ENCODE measurements at regions not wholly inside any gene's neighbourhood (a gene's known extent, or its start where the extent isn't known, plus 50 kb on each side); places are given as distances from the start of the nearest gene placed in this dataset.
"Not testable (repeated sequence)": the region's sequence is repeated elsewhere in the genome, so short reads cannot be mapped to it uniquely, and the experiment has no call there.

GRCh38 chrX:41003506-41004270 lies 81.6 kb upstream of the USP9X start:
- H3K4me3 ChIP-seq (ENCODE audit: insufficient read depth, low read depth, low read length), result no peak overlapping the region
- no peaks in the 10 kb centered on the region for H3K36me3 ChIP-seq (replicated peaks; ENCODE audit: control insufficient read depth, insufficient read depth, low read length)
- DNase-seq, result no peak
- no peaks in the 10 kb centered on the region for H3K27me3 ChIP-seq (ENCODE audit: control insufficient read depth, insufficient read depth, low read length)

- H3K4me3 ChIP-seq (ENCODE audit: insufficient read depth, low read depth, low read length), result no peak overlapping the region
- no peaks in the 10 kb centered on the region for H3K36me3 ChIP-seq (replicated peaks; ENCODE audit: control insufficient read depth, insufficient read depth, low read length)
- no peaks in the 10 kb centered on the region for H3K27me3 ChIP-seq (ENCODE audit: control insufficient read depth, insufficient read depth, low read length)
- peak; percentile 45 for DNase-seq
Observed at GRCh38 chrX:41005445-41005992, 79.7 kb upstream of the USP9X start.

- H3K4me3 ChIP-seq (ENCODE audit: insufficient read depth, low read depth, low read length), result no peak overlapping the region
- H3K27me3 ChIP-seq (ENCODE audit: control insufficient read depth, insufficient read depth, low read length), result no peaks in the 10 kb centered on the region
- H3K36me3 ChIP-seq (replicated peaks; ENCODE audit: control insufficient read depth, insufficient read depth, low read length), result no peaks in the 10 kb centered on the region
- DNase-seq, result peak; percentile 75
Observed at GRCh38 chrX:41009850-41010846, 75.1 kb upstream of the USP9X start.

- H3K36me3 ChIP-seq (replicated peaks; ENCODE audit: control insufficient read depth, insufficient read depth, low read length), result no peaks in the 10 kb centered on the region
- no peak for DNase-seq
- H3K4me3 ChIP-seq (ENCODE audit: insufficient read depth, low read depth, low read length), result no peak overlapping the region
- no peaks in the 10 kb centered on the region for H3K27me3 ChIP-seq (ENCODE audit: control insufficient read depth, insufficient read depth, low read length)
Observed at GRCh38 chrX:41014776-41015360, 70.4 kb upstream of the USP9X start.

- H3K36me3 ChIP-seq (replicated peaks; ENCODE audit: control insufficient read depth, insufficient read depth, low read length); DNase-seq; H3K4me3 ChIP-seq (ENCODE audit: insufficient read depth, low read depth, low read length); H3K27me3 ChIP-seq (ENCODE audit: control insufficient read depth, insufficient read depth, low read length): not testable (repeated sequence)
Observed at GRCh38 chrX:41017785-41018184, 67.5 kb upstream of the USP9X start.

GRCh38 chrX:41018391-41019040 lies 66.7 kb upstream of the USP9X start:
- peak; percentile 29 for DNase-seq
- H3K36me3 ChIP-seq (replicated peaks; ENCODE audit: control insufficient read depth, insufficient read depth, low read length); H3K27me3 ChIP-seq (ENCODE audit: control insufficient read depth, insufficient read depth, low read length); H3K4me3 ChIP-seq (ENCODE audit: insufficient read depth, low read depth, low read length): not testable (repeated sequence)

- Histone ChIP-seq H3K27me3 (ENCODE audit: control insufficient read depth, insufficient read depth, low read length) (no peaks in the 10 kb centered on the region), H3K36me3 (replicated peaks; ENCODE audit: control insufficient read depth, insufficient read depth, low read length) (no peaks in the 10 kb centered on the region), H3K4me3 (ENCODE audit: insufficient read depth, low read depth, low read length) (no peak overlapping the region)
- peak; percentile 30 for DNase-seq
Observed at GRCh38 chrX:41019041-41019392, 66.2 kb upstream of the USP9X start.

GRCh38 chrX:41022566-41022965 lies 62.7 kb upstream of the USP9X start:
- Histone ChIP-seq H3K36me3 (replicated peaks; ENCODE audit: control insufficient read depth, insufficient read depth, low read length) (no peaks in the 10 kb centered on the region), H3K4me3 (ENCODE audit: insufficient read depth, low read depth, low read length) (no peak overlapping the region), H3K27me3 (ENCODE audit: control insufficient read depth, insufficient read depth, low read length) (no peaks in the 10 kb centered on the region)
- no peak for DNase-seq

GRCh38 chrX:41023098-41023497 lies 62.1 kb upstream of the USP9X start:
- Histone ChIP-seq H3K4me3 (ENCODE audit: insufficient read depth, low read depth, low read length) (no peak overlapping the region), H3K36me3 (replicated peaks; ENCODE audit: control insufficient read depth, insufficient read depth, low read length) (no peaks in the 10 kb centered on the region), H3K27me3 (ENCODE audit: control insufficient read depth, insufficient read depth, low read length) (no peaks in the 10 kb centered on the region)
- DNase-seq, result no peak

- DNase-seq; H3K27me3 ChIP-seq (ENCODE audit: control insufficient read depth, insufficient read depth, low read length); H3K4me3 ChIP-seq (ENCODE audit: insufficient read depth, low read depth, low read length); H3K36me3 ChIP-seq (replicated peaks; ENCODE audit: control insufficient read depth, insufficient read depth, low read length): not testable (repeated sequence)
Observed at GRCh38 chrX:41024335-41024734, 60.9 kb upstream of the USP9X start.

GRCh38 chrX:41024755-41025154 lies 60.5 kb upstream of the USP9X start:
- H3K27me3 ChIP-seq (ENCODE audit: control insufficient read depth, insufficient read depth, low read length), result no peaks in the 10 kb centered on the region
- H3K4me3 ChIP-seq (ENCODE audit: insufficient read depth, low read depth, low read length), result no peak overlapping the region
- DNase-seq, result no peak
- H3K36me3 ChIP-seq (replicated peaks; ENCODE audit: control insufficient read depth, insufficient read depth, low read length), result no peaks in the 10 kb centered on the region

- H3K4me3 ChIP-seq (ENCODE audit: insufficient read depth, low read depth, low read length), result no peak overlapping the region
- DNase-seq, result peak; percentile 37
- no peaks in the 10 kb centered on the region for H3K36me3 ChIP-seq (replicated peaks; ENCODE audit: control insufficient read depth, insufficient read depth, low read length)
- no peaks in the 10 kb centered on the region for H3K27me3 ChIP-seq (ENCODE audit: control insufficient read depth, insufficient read depth, low read length)
Observed at GRCh38 chrX:41025926-41026701, 59.1 kb upstream of the USP9X start.

- no peaks in the 10 kb centered on the region for H3K36me3 ChIP-seq (replicated peaks; ENCODE audit: control insufficient read depth, insufficient read depth, low read length)
- H3K27me3 ChIP-seq (ENCODE audit: control insufficient read depth, insufficient read depth, low read length), result no peaks in the 10 kb centered on the region
- no peak overlapping the region for H3K4me3 ChIP-seq (ENCODE audit: insufficient read depth, low read depth, low read length)
- DNase-seq, result peak; percentile 39
Observed at GRCh38 chrX:41026702-41027078, 58.6 kb upstream of the USP9X start.

GRCh38 chrX:41029332-41029731 lies 55.9 kb upstream of the USP9X start:
- Histone ChIP-seq H3K4me3 (ENCODE audit: insufficient read depth, low read depth, low read length) (no peak overlapping the region), H3K27me3 (ENCODE audit: control insufficient read depth, insufficient read depth, low read length) (no peaks in the 10 kb centered on the region), H3K36me3 (replicated peaks; ENCODE audit: control insufficient read depth, insufficient read depth, low read length) (no peaks in the 10 kb centered on the region)
- no peak for DNase-seq
